ENCODE measurements at regions not wholly inside any gene's neighbourhood (a gene's known extent, or its start where the extent isn't known, plus 50 kb on each side); places are given as distances from the start of the nearest gene placed in this dataset.

GRCh38 chr4:53783208-53783859 is 192.0 kb upstream of the LNX1 start:
- Histone ChIP-seq H3K9me3 (ENCODE audit: control insufficient read depth in 1 of 2, insufficient read depth in 1 of 2, low read depth in 1 of 2, low read length in 2 of 2) (no peaks in the 10 kb centered on the region), H3K27ac (ENCODE audit: low read depth, low read length) (no peak overlapping the region), H3K36me3 (ENCODE audit: control insufficient read depth in 1 of 2, insufficient read depth in 2 of 2, low read length in 2 of 2) (no peaks in the 10 kb centered on the region), H2AFZ (ENCODE audit: low read depth, low read length, poor library complexity, severe bottlenecking) (no peak overlapping the region), H3K9ac (ENCODE audit: low read length) (no peak overlapping the region), H3K27me3 (ENCODE audit: insufficient read depth, low read length) (peaks cover 34% of the 10 kb centered on the region), H3K4me1 (ENCODE audit: control insufficient read depth in 1 of 2, insufficient read depth in 2 of 2, low read length in 2 of 2) (no peaks in the 10 kb centered on the region), H3K79me2 (ENCODE audit: insufficient read depth, low read length) (no peaks in the 10 kb centered on the region), H3K4me2 (ENCODE audit: low read length) (no peak overlapping the region), H3K4me3 (replicated peaks in 1 of 2; ENCODE audit: low read depth in 1 of 2, low read length in 2 of 2) (no peak overlapping the region), H4K20me1 (ENCODE audit: insufficient read depth) (no peaks in the 10 kb centered on the region), H3K9me2 (ENCODE audit: insufficient read depth) (no peaks in the 10 kb centered on the region)
- no TSS peak for BruUV-seq (replicated peaks)
- DNase-seq (ENCODE audit: low read depth, low spot score): no peak
- CTCF ChIA-PET: no interaction called here
- no peak for ATAC-seq
- TF ChIP-seq, protein P1, sequence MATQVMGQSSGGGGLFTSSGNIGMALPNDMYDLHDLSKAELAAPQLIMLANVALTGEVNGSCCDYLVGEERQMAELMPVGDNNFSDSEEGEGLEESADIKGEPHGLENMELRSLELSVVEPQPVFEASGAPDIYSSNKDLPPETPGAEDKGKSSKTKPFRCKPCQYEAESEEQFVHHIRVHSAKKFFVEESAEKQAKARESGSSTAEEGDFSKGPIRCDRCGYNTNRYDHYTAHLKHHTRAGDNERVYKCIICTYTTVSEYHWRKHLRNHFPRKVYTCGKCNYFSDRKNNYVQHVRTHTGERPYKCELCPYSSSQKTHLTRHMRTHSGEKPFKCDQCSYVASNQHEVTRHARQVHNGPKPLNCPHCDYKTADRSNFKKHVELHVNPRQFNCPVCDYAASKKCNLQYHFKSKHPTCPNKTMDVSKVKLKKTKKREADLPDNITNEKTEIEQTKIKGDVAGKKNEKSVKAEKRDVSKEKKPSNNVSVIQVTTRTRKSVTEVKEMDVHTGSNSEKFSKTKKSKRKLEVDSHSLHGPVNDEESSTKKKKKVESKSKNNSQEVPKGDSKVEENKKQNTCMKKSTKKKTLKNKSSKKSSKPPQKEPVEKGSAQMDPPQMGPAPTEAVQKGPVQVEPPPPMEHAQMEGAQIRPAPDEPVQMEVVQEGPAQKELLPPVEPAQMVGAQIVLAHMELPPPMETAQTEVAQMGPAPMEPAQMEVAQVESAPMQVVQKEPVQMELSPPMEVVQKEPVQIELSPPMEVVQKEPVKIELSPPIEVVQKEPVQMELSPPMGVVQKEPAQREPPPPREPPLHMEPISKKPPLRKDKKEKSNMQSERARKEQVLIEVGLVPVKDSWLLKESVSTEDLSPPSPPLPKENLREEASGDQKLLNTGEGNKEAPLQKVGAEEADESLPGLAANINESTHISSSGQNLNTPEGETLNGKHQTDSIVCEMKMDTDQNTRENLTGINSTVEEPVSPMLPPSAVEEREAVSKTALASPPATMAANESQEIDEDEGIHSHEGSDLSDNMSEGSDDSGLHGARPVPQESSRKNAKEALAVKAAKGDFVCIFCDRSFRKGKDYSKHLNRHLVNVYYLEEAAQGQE (IDR thresholded peaks at IDR 0.05; ENCODE audit: low read depth): no peak
- no peak for TF ChIP-seq JUND (IDR thresholded peaks at IDR 0.05)
- no peak for TF ChIP-seq RAD21 (IDR thresholded peaks at IDR 0.05; ENCODE audit: low read depth)
- no peak for TF ChIP-seq YY1 (IDR thresholded peaks at IDR 0.05; ENCODE audit: extremely low read depth, insufficient replicate concordance, low read depth, low read length)
- no peak for TF ChIP-seq CEBPB (IDR thresholded peaks at IDR 0.05; ENCODE audit: low read depth)
- no peak for TF ChIP-seq SP1 (IDR thresholded peaks at IDR 0.05; ENCODE audit: low read depth)
- RAD21 ChIA-PET (ENCODE audit: low non-redundant PET in 1 of 2, low total read pairs in 2 of 2, uncharacterized antibody in 2 of 2, unreplicated experiment in 2 of 2): no interaction called here
- POLR2A ChIA-PET: no interaction called here
- intact Hi-C loops (cut with micrococcal nuclease): no loop called here

DNA sequence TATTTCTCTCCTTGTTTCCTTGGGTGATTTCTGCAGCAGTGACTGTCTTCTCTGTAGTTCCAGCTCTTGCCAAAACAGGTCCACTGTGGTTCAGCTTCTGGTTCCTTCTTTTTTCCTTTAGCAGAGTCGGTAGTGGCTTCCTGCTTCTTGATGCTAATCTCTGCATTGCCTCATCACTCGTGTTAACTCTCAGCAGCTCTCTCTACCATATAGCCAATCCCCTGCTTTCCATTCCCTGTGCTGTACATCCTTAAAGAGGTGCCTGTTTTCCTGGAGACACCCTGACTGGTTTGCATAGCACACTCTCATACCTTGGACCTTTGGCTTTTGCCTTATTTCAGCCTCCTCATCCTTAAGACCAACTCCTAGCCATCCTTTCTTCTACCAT is 191.2 kb upstream of the LNX1 start:
- H3K36me3 ChIP-seq (ENCODE audit: control insufficient read depth in 1 of 2, insufficient read depth in 2 of 2, low read length in 2 of 2): no peaks in the 10 kb centered on the region
- intact Hi-C loops (cut with micrococcal nuclease): no loop called here
- no peaks in the 10 kb centered on the region for H4K20me1 ChIP-seq (ENCODE audit: insufficient read depth)
- H3K27me3 ChIP-seq (ENCODE audit: insufficient read depth, low read length): peaks cover 43% of the 10 kb centered on the region
- ChIA-PET CTCF (no interaction called here), RAD21 (ENCODE audit: low non-redundant PET in 1 of 2, low total read pairs in 2 of 2, uncharacterized antibody in 2 of 2, unreplicated experiment in 2 of 2) (no interaction called here), POLR2A (no interaction called here)
- TF ChIP-seq, protein P1 (IDR thresholded peaks at IDR 0.05; ENCODE audit: low read depth): no peak
- no peak for TF ChIP-seq SIN3A (IDR thresholded peaks at IDR 0.05; ENCODE audit: low read depth)
- no peak overlapping the region for H2AFZ ChIP-seq (ENCODE audit: low read depth, low read length, poor library complexity, severe bottlenecking)
- no peaks in the 10 kb centered on the region for H3K9me3 ChIP-seq (ENCODE audit: control insufficient read depth in 1 of 2, insufficient read depth in 1 of 2, low read depth in 1 of 2, low read length in 2 of 2)
- H3K9me2 ChIP-seq (ENCODE audit: insufficient read depth): no peaks in the 10 kb centered on the region
- no peak overlapping the region for H3K4me2 ChIP-seq (ENCODE audit: low read length)
- H3K9ac ChIP-seq (ENCODE audit: low read length): no peak overlapping the region
- DNase-seq (ENCODE audit: low read depth, low spot score) (no peak), ATAC-seq (no peak)
- no peak overlapping the region for H3K4me3 ChIP-seq (replicated peaks in 1 of 2; ENCODE audit: low read depth in 1 of 2, low read length in 2 of 2)
- no TSS peak for BruUV-seq (replicated peaks)
- no peaks in the 10 kb centered on the region for H3K79me2 ChIP-seq (ENCODE audit: insufficient read depth, low read length)
- no peaks in the 10 kb centered on the region for H3K4me1 ChIP-seq (ENCODE audit: control insufficient read depth in 1 of 2, insufficient read depth in 2 of 2, low read length in 2 of 2)
- H3K27ac ChIP-seq (ENCODE audit: low read depth, low read length): no peak overlapping the region

Data from HCT116 (cell line).